ENCODE measurements at regions not wholly inside any gene's neighbourhood (a gene's known extent, or its start where the extent isn't known, plus 50 kb on each side); places are given as distances from the start of the nearest gene placed in this dataset.

- no peak for TF ChIP-seq CTCF (IDR thresholded peaks at IDR 0.05; ENCODE audit: low read depth, low read length, missing control alignments)
- in situ Hi-C loops (cut with HindIII; ENCODE audit: low sequenced_read_pairs) = no loop called here
- no peak overlapping the region for H3K4me3 ChIP-seq (ENCODE audit: low read depth, low read length)
- DNase-seq (ENCODE audit: low read depth) = no peak
Measured at GRCh38 chr14:99012703-99013102, 259.3 kb downstream of the BCL11B start.

GRCh38 chr14:99015833-99016232, 256.2 kb downstream of the BCL11B start:
- no peak overlapping the region for H3K4me3 ChIP-seq (ENCODE audit: low read depth, low read length)
- DNase-seq (ENCODE audit: low read depth) = no peak
- no peak for TF ChIP-seq CTCF (IDR thresholded peaks at IDR 0.05; ENCODE audit: low read depth, low read length, missing control alignments)
- in situ Hi-C loops (cut with HindIII; ENCODE audit: low sequenced_read_pairs) = no loop called here

- H3K4me3 ChIP-seq (ENCODE audit: low read depth, low read length) = no peak overlapping the region
- no peak for TF ChIP-seq CTCF (IDR thresholded peaks at IDR 0.05; ENCODE audit: low read depth, low read length, missing control alignments)
- in situ Hi-C loops (cut with HindIII; ENCODE audit: low sequenced_read_pairs) = no loop called here
- no peak for DNase-seq (ENCODE audit: low read depth)
Measured at GRCh38 chr14:99023371-99023770, 248.6 kb downstream of the BCL11B start.

- no peak for TF ChIP-seq CTCF (IDR thresholded peaks at IDR 0.05; ENCODE audit: low read depth, low read length, missing control alignments)
- in situ Hi-C loops (cut with HindIII; ENCODE audit: low sequenced_read_pairs) = no loop called here
Measured at GRCh38 chr14:99024926-99025325, 247.1 kb downstream of the BCL11B start.

GRCh38 chr14:99025418-99025817, 246.6 kb downstream of the BCL11B start:
- no peak for TF ChIP-seq CTCF (IDR thresholded peaks at IDR 0.05; ENCODE audit: low read depth, low read length, missing control alignments)
- in situ Hi-C loops (cut with HindIII; ENCODE audit: low sequenced_read_pairs) = no loop called here
- no peak for DNase-seq (ENCODE audit: low read depth)
- H3K4me3 ChIP-seq (ENCODE audit: low read depth, low read length) = no peak overlapping the region

More at GRCh38 chr14:99024926-99025325, 247.1 kb downstream of the BCL11B start:
- no peak for DNase-seq (ENCODE audit: low read depth)
- H3K4me3 ChIP-seq (ENCODE audit: low read depth, low read length) = no peak overlapping the region

- no peak for TF ChIP-seq CTCF (IDR thresholded peaks at IDR 0.05; ENCODE audit: low read depth, low read length, missing control alignments)
- H3K4me3 ChIP-seq (ENCODE audit: low read depth, low read length) = no peak overlapping the region
- in situ Hi-C loops (cut with HindIII; ENCODE audit: low sequenced_read_pairs) = no loop called here
- no peak for DNase-seq (ENCODE audit: low read depth)
Measured at GRCh38 chr14:99026471-99026870, 245.5 kb downstream of the BCL11B start.

GRCh38 chr14:99028041-99028440, 244.0 kb downstream of the BCL11B start:
- in situ Hi-C loops (cut with HindIII; ENCODE audit: low sequenced_read_pairs) = no loop called here
- TF ChIP-seq CTCF (IDR thresholded peaks at IDR 0.05; ENCODE audit: low read depth, low read length, missing control alignments) = no peak
- H3K4me3 ChIP-seq (ENCODE audit: low read depth, low read length) = no peak overlapping the region
- DNase-seq (ENCODE audit: low read depth) = no peak
